ENCODE measurements at regions not wholly inside any gene's neighbourhood (a gene's known extent, or its start where the extent isn't known, plus 50 kb on each side); places are given as distances from the start of the nearest gene placed in this dataset.

GRCh38 chr12:58238411-58238810, 297.0 kb downstream of the ATP23 start:
- TF ChIP-seq POU2F2 (IDR thresholded peaks at IDR 0.05; ENCODE audit: low read depth, low read length), result no peak
- TF ChIP-seq POLR2AphosphoS5 (IDR thresholded peaks at IDR 0.05; ENCODE audit: low read depth, low read length), result no peak
- no peak for TF ChIP-seq SPI1 (IDR thresholded peaks at IDR 0.05; ENCODE audit: low read depth, low read length)
- TF ChIP-seq PAX5 (IDR thresholded peaks at IDR 0.05; ENCODE audit: insufficient read depth, low read length, severe bottlenecking), result no peak
- TF ChIP-seq TAF1 (IDR thresholded peaks at IDR 0.05; ENCODE audit: low read depth, low read length), result no peak
- TF ChIP-seq POLR2A (IDR thresholded peaks at IDR 0.05; ENCODE audit: low read depth, low read length), result no peak
- DNase-seq (ENCODE audit: insufficient read length, low spot score) (no peak), FAIRE-seq (no peak)

DNA sequence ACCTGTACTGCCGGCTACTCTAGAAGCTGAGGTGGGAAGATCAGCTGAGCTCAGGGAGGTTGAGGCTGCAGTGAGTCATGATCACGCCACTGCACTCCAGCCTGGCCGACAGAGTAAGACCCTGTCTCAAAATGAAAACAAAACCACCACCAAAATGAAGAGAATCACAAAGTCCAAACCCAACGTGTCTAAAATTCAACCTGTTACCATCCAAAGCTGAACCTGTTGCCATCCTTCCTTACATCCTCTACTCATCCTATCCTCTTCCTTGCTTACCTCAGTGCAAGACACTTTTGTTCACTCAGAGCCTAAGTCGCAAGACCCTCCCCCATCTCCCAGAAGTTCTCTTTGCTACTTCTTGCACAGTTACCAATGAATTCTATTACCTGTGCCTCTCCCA, 299.7 kb downstream of the ATP23 start:
- FAIRE-seq (no peak), DNase-seq (ENCODE audit: insufficient read length, low spot score) (no peak)
- TF ChIP-seq SPI1 (IDR thresholded peaks at IDR 0.05; ENCODE audit: low read depth, low read length), result no peak
- no peak for TF ChIP-seq PAX5 (IDR thresholded peaks at IDR 0.05; ENCODE audit: insufficient read depth, low read length, severe bottlenecking)
- TF ChIP-seq POU2F2 (IDR thresholded peaks at IDR 0.05; ENCODE audit: low read depth, low read length), result no peak
- TF ChIP-seq POLR2A (IDR thresholded peaks at IDR 0.05; ENCODE audit: low read depth, low read length), result no peak
- no peak for TF ChIP-seq POLR2AphosphoS5 (IDR thresholded peaks at IDR 0.05; ENCODE audit: low read depth, low read length)
- no peak for TF ChIP-seq TAF1 (IDR thresholded peaks at IDR 0.05; ENCODE audit: low read depth, low read length)

GRCh38 chr12:58242796-58243630, 301.6 kb downstream of the ATP23 start:
- DNase-seq (ENCODE audit: insufficient read length, low spot score), result no peak
- TF ChIP-seq POLR2A (IDR thresholded peaks at IDR 0.05; ENCODE audit: low read depth, low read length), result no peak
- no peak for TF ChIP-seq TAF1 (IDR thresholded peaks at IDR 0.05; ENCODE audit: low read depth, low read length)
- no peak for TF ChIP-seq PAX5 (IDR thresholded peaks at IDR 0.05; ENCODE audit: insufficient read depth, low read length, severe bottlenecking)
- TF ChIP-seq POU2F2 (IDR thresholded peaks at IDR 0.05; ENCODE audit: low read depth, low read length), result no peak
- TF ChIP-seq SPI1 (IDR thresholded peaks at IDR 0.05; ENCODE audit: low read depth, low read length), result no peak
- TF ChIP-seq POLR2AphosphoS5 (IDR thresholded peaks at IDR 0.05; ENCODE audit: low read depth, low read length), result no peak
- FAIRE-seq, result no peak

DNA sequence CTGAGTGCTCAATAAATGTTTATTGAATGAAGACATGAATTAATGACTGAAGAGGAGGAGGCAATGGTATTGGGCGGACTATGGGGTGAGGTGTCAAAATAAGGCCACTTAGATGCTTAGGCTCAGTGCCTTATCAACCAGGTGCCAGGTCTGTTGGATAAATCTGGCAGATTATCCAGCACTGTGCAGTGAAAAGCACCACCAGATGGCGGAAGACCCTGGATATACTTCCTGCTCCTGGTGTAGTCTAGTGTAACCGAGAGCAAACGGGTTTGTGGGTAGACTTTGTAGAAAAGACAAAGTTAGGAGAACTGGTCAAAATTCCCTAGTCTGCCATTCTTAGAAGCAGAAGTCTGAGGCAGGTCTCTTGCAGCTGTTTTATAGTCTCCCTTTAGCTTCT, 306.3 kb downstream of the ATP23 start:
- FAIRE-seq, result no peak
- TF ChIP-seq PAX5 (IDR thresholded peaks at IDR 0.05; ENCODE audit: insufficient read depth, low read length, severe bottlenecking) (no peak), TAF1 (IDR thresholded peaks at IDR 0.05; ENCODE audit: low read depth, low read length) (no peak), POU2F2 (IDR thresholded peaks at IDR 0.05; ENCODE audit: low read depth, low read length) (no peak), SPI1 (IDR thresholded peaks at IDR 0.05; ENCODE audit: low read depth, low read length) (no peak), POLR2AphosphoS5 (IDR thresholded peaks at IDR 0.05; ENCODE audit: low read depth, low read length) (no peak)
- DNase-seq (ENCODE audit: insufficient read length, low spot score), result no peak

GRCh38 chr12:58248599-58248998, 307.2 kb downstream of the ATP23 start:
- no peak for TF ChIP-seq POLR2A (IDR thresholded peaks at IDR 0.05; ENCODE audit: low read depth, low read length)
- TF ChIP-seq PAX5 (IDR thresholded peaks at IDR 0.05; ENCODE audit: insufficient read depth, low read length, severe bottlenecking), result no peak
- TF ChIP-seq SPI1 (IDR thresholded peaks at IDR 0.05; ENCODE audit: low read depth, low read length), result no peak
- no peak for TF ChIP-seq POLR2AphosphoS5 (IDR thresholded peaks at IDR 0.05; ENCODE audit: low read depth, low read length)
- TF ChIP-seq POU2F2 (IDR thresholded peaks at IDR 0.05; ENCODE audit: low read depth, low read length), result no peak
- TF ChIP-seq TAF1 (IDR thresholded peaks at IDR 0.05; ENCODE audit: low read depth, low read length), result no peak
- no peak for DNase-seq (ENCODE audit: insufficient read length, low spot score)

DNA sequence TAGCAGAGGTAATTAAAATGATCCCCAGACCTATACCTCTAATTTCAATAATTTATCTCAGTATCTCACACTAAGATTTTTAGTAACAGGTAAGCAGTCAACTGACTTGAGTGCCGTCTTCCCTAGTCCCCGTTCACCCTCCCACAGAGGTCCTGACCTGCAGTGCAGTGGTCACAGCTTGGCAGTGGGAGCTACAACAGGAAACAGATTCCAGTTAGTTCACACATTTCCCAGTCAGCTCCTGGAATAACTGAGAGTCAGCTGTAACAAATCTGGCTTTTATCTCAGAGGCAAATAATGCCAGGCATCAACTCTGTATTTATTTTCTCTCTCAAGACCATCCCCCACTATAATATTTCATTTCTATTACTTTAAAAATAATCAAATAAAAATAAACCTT, 308.2 kb downstream of the ATP23 start:
- FAIRE-seq (no peak), DNase-seq (ENCODE audit: insufficient read length, low spot score) (no peak)
- TF ChIP-seq POU2F2 (IDR thresholded peaks at IDR 0.05; ENCODE audit: low read depth, low read length) (no peak), POLR2A (IDR thresholded peaks at IDR 0.05; ENCODE audit: low read depth, low read length) (no peak), TAF1 (IDR thresholded peaks at IDR 0.05; ENCODE audit: low read depth, low read length) (no peak), PAX5 (IDR thresholded peaks at IDR 0.05; ENCODE audit: insufficient read depth, low read length, severe bottlenecking) (no peak), POLR2AphosphoS5 (IDR thresholded peaks at IDR 0.05; ENCODE audit: low read depth, low read length) (no peak), SPI1 (IDR thresholded peaks at IDR 0.05; ENCODE audit: low read depth, low read length) (no peak)

More at GRCh38 chr12:58248599-58248998, 307.2 kb downstream of the ATP23 start:
- FAIRE-seq, result no peak

- TF ChIP-seq POLR2A (IDR thresholded peaks at IDR 0.05; ENCODE audit: low read depth, low read length) (no peak), TAF1 (IDR thresholded peaks at IDR 0.05; ENCODE audit: low read depth, low read length) (no peak), POU2F2 (IDR thresholded peaks at IDR 0.05; ENCODE audit: low read depth, low read length) (no peak), PAX5 (IDR thresholded peaks at IDR 0.05; ENCODE audit: insufficient read depth, low read length, severe bottlenecking) (no peak), SPI1 (IDR thresholded peaks at IDR 0.05; ENCODE audit: low read depth, low read length) (no peak), POLR2AphosphoS5 (IDR thresholded peaks at IDR 0.05; ENCODE audit: low read depth, low read length) (no peak)
- DNase-seq (ENCODE audit: insufficient read length, low spot score), result no peak
- no peak for FAIRE-seq
These were observed 308.7 kb downstream of the ATP23 start for GRCh38 chr12:58250077-58250476.

DNA sequence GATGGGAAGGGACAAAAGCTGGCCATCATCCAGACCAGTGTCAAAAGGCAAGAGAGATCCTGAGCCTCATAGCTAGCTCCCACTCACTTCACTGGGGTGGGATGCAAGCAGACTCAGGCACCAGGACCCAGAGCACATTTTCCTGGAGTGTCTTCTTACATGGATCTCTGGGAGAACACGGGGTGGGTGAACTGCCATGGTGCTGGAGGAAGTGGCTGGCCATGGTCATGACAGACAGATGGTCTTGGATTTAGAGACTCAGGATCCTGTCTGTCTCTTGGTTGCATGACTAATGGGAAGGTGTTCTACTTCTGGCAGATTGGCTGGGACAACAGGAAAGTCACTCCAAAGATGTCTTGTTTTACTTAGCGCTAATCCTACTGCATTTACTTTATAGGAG, 311.5 kb downstream of the ATP23 start:
- FAIRE-seq (no peak), DNase-seq (ENCODE audit: insufficient read length, low spot score) (no peak)
- TF ChIP-seq POU2F2 (IDR thresholded peaks at IDR 0.05; ENCODE audit: low read depth, low read length) (no peak), POLR2AphosphoS5 (IDR thresholded peaks at IDR 0.05; ENCODE audit: low read depth, low read length) (no peak), POLR2A (IDR thresholded peaks at IDR 0.05; ENCODE audit: low read depth, low read length) (no peak), TAF1 (IDR thresholded peaks at IDR 0.05; ENCODE audit: low read depth, low read length) (no peak), SPI1 (IDR thresholded peaks at IDR 0.05; ENCODE audit: low read depth, low read length) (no peak), PAX5 (IDR thresholded peaks at IDR 0.05; ENCODE audit: insufficient read depth, low read length, severe bottlenecking) (no peak)

GRCh38 chr12:58253663-58254062, 312.3 kb downstream of the ATP23 start:
- no peak for DNase-seq (ENCODE audit: insufficient read length, low spot score)
- no peak for FAIRE-seq
- TF ChIP-seq POLR2A (IDR thresholded peaks at IDR 0.05; ENCODE audit: low read depth, low read length) (no peak), SPI1 (IDR thresholded peaks at IDR 0.05; ENCODE audit: low read depth, low read length) (no peak), TAF1 (IDR thresholded peaks at IDR 0.05; ENCODE audit: low read depth, low read length) (no peak), POU2F2 (IDR thresholded peaks at IDR 0.05; ENCODE audit: low read depth, low read length) (no peak)
